IPS DF 6.9 (cell line): ENCODE measurements at regions not wholly inside any gene's neighbourhood (a gene's known extent, or its start where the extent isn't known, plus 50 kb on each side); places are given as distances from the start of the nearest gene placed in this dataset.

ENCODE experiments used
- DNase-seq: peaks from one replicate; pipeline ENCODE4 v3.0.0-alpha.2; 2013; ENCODE audit warnings: low read depth, low spot score
- H3K27ac ChIP-seq: one replicate; pipeline ENCODE4 v1.5.1; 2013; ENCODE audit warnings: low read length, control low read depth
- H3K27me3 ChIP-seq: 2 replicates; pipeline ENCODE4 v1.6.1; 2013; ENCODE audit warnings: mild to moderate bottlenecking, low read length; ENCODE audit not compliant: control insufficient read depth, insufficient read depth
- H3K36me3 ChIP-seq: 2 replicates; pipeline ENCODE4 v1.6.1; 2013; ENCODE audit warnings: low read length; ENCODE audit not compliant: control insufficient read depth, insufficient read depth
- H3K4me1 ChIP-seq: 2 replicates; pipeline ENCODE4 v1.6.1; 2013; ENCODE audit warnings: low read length; ENCODE audit not compliant: control insufficient read depth, insufficient read depth
- H3K4me3 ChIP-seq: 2 replicates; pipeline ENCODE4 v1.5.1; 2013; ENCODE audit warnings: mild to moderate bottlenecking, low read length
- H3K9me3 ChIP-seq: 2 replicates; pipeline ENCODE4 v1.6.1; 2013; ENCODE audit warnings: low read length, inconsistent platforms; ENCODE audit not compliant: control insufficient read depth, insufficient read depth
- WGBS: extraction: QIAGEN DNeasy Blood & Tissue Kit; methylation state at CpG from one replicate; pipeline ENCODE4 v1.1.7; 2013; ENCODE audit warnings: mixed read lengths, missing lambda C conversion rate; ENCODE audit not compliant: insufficient read length, insufficient coverage; 5-methylcytosine and 5-hydroxymethylcytosine counted together

- H3K27ac ChIP-seq, result no peak overlapping the region
- H3K27me3 ChIP-seq, result no peaks in the 10 kb centered on the region
- DNase-seq, result no peak
- H3K36me3 ChIP-seq, result no peaks in the 10 kb centered on the region
- H3K4me3 ChIP-seq, result no peak overlapping the region
- no peaks in the 10 kb centered on the region for H3K9me3 ChIP-seq
- H3K4me1 ChIP-seq, result no peaks in the 10 kb centered on the region
These were observed 1072.8 kb downstream of the GRM8 start for GRCh38 chr7:126179916-126180315.

- DNase-seq, result no peak
- H3K36me3 ChIP-seq, result no peaks in the 10 kb centered on the region
These were observed 1073.9 kb downstream of the GRM8 start for GRCh38 chr7:126178865-126179264.

GRCh38 chr7:126177782-126178181 is 1075.0 kb downstream of the GRM8 start:
- H3K9me3 ChIP-seq, result no peaks in the 10 kb centered on the region
- WGBS, result no CpG with 5 or more reads among the region's 1 CpG
- DNase-seq, result no peak

More at GRCh38 chr7:126178865-126179264, 1073.9 kb downstream of the GRM8 start:
- H3K27ac ChIP-seq, result no peak overlapping the region
- no peaks in the 10 kb centered on the region for H3K9me3 ChIP-seq
- no peak overlapping the region for H3K4me3 ChIP-seq
- H3K27me3 ChIP-seq, result no peaks in the 10 kb centered on the region
- H3K4me1 ChIP-seq, result no peaks in the 10 kb centered on the region

GRCh38 chr7:126166645-126167044 is 1086.1 kb downstream of the GRM8 start:
- Histone ChIP-seq H3K27me3 (no peaks in the 10 kb centered on the region), H3K36me3 (no peaks in the 10 kb centered on the region), H3K9me3 (no peaks in the 10 kb centered on the region), H3K4me1 (no peaks in the 10 kb centered on the region), H3K4me3 (no peak overlapping the region), H3K27ac (no peak overlapping the region)
- DNase-seq, result no peak
- WGBS, result no CpG with 5 or more reads among the region's 2 CpGs

More at GRCh38 chr7:126177782-126178181, 1075.0 kb downstream of the GRM8 start:
- Histone ChIP-seq H3K4me3 (no peak overlapping the region), H3K36me3 (no peaks in the 10 kb centered on the region), H3K27ac (no peak overlapping the region), H3K27me3 (no peaks in the 10 kb centered on the region), H3K4me1 (no peaks in the 10 kb centered on the region)

- Histone ChIP-seq H3K4me3 (no peak overlapping the region), H3K27me3 (no peaks in the 10 kb centered on the region), H3K36me3 (no peaks in the 10 kb centered on the region), H3K4me1 (no peaks in the 10 kb centered on the region), H3K27ac (no peak overlapping the region), H3K9me3 (no peaks in the 10 kb centered on the region)
- no peak for DNase-seq
- no CpG with 5 or more reads among the region's 1 CpG for WGBS
These were observed 1089.1 kb downstream of the GRM8 start for GRCh38 chr7:126163647-126164046.

GRCh38 chr7:126157391-126157790 is 1095.3 kb downstream of the GRM8 start:
- Histone ChIP-seq H3K27ac (no peak overlapping the region), H3K4me1 (no peaks in the 10 kb centered on the region), H3K27me3 (no peaks in the 10 kb centered on the region), H3K9me3 (no peaks in the 10 kb centered on the region), H3K36me3 (no peaks in the 10 kb centered on the region), H3K4me3 (no peak overlapping the region)
- DNase-seq, result no peak
- WGBS, result no CpG with 5 or more reads among the region's 2 CpGs

GRCh38 chr7:126150278-126150958 is 1102.3 kb downstream of the GRM8 start:
- DNase-seq, result no peak
- no peak overlapping the region for H3K27ac ChIP-seq
- H3K4me3 ChIP-seq, result no peak overlapping the region
- WGBS, result 100% methylated on average over 1 of the region's 2 CpGs
- no peaks in the 10 kb centered on the region for H3K9me3 ChIP-seq
- H3K27me3 ChIP-seq, result no peaks in the 10 kb centered on the region
- peaks cover 2% of the 10 kb centered on the region for H3K4me1 ChIP-seq
- H3K36me3 ChIP-seq, result no peaks in the 10 kb centered on the region

GRCh38 chr7:126140858-126141466 is 1111.8 kb downstream of the GRM8 start:
- no peak overlapping the region for H3K27ac ChIP-seq
- H3K4me1 ChIP-seq, result no peaks in the 10 kb centered on the region
- no peaks in the 10 kb centered on the region for H3K36me3 ChIP-seq
- no peak overlapping the region for H3K4me3 ChIP-seq
- no peaks in the 10 kb centered on the region for H3K9me3 ChIP-seq
- DNase-seq, result no peak
- H3K27me3 ChIP-seq, result no peaks in the 10 kb centered on the region

- Histone ChIP-seq H3K27ac (no peak overlapping the region), H3K4me3 (no peak overlapping the region), H3K27me3 (no peaks in the 10 kb centered on the region), H3K9me3 (no peaks in the 10 kb centered on the region), H3K36me3 (no peaks in the 10 kb centered on the region), H3K4me1 (no peaks in the 10 kb centered on the region)
- WGBS, result no CpG with 5 or more reads among the region's 1 CpG
- no peak for DNase-seq
These were observed 1132.8 kb downstream of the GRM8 start for GRCh38 chr7:126119981-126120380.

- Histone ChIP-seq H3K9me3 (no peaks in the 10 kb centered on the region), H3K4me3 (no peak overlapping the region), H3K4me1 (no peaks in the 10 kb centered on the region), H3K27me3 (no peaks in the 10 kb centered on the region), H3K36me3 (no peaks in the 10 kb centered on the region), H3K27ac (no peak overlapping the region)
- no peak for DNase-seq
- no CpG with 5 or more reads among the region's 1 CpG for WGBS
These were observed 1149.2 kb downstream of the GRM8 start for GRCh38 chr7:126103582-126103981.

- H3K4me3 ChIP-seq, result no peak overlapping the region
- no peaks in the 10 kb centered on the region for H3K27me3 ChIP-seq
- H3K4me1 ChIP-seq, result no peaks in the 10 kb centered on the region
- 0 out of 2 replicates have a peak, but pooled peaks cover 2% of the 10 kb centered on the region for H3K36me3 ChIP-seq
- H3K9me3 ChIP-seq, result no peaks in the 10 kb centered on the region; the same call in 1 of the 2 replicates
- no peak overlapping the region for H3K27ac ChIP-seq
- DNase-seq, result no peak
These were observed 1153.4 kb upstream of the POT1 start for GRCh38 chr7:126083014-126083413.
